HCEC 1CT (cell line): ENCODE measurements at regions not wholly inside any gene's neighbourhood (a gene's known extent, or its start where the extent isn't known, plus 50 kb on each side); places are given as distances from the start of the nearest gene placed in this dataset.
A peak's percentile ranks its signal among the peaks of the same experiment; 100 is the strongest.
"Not testable (repeated sequence)": the region's sequence is repeated elsewhere in the genome, so short reads cannot be mapped to it uniquely, and the experiment has no call there.

Experiments
- DNase-seq: peaks from one replicate; pipeline ENCODE4 v3.0.0-alpha.2; 2017

DNA sequence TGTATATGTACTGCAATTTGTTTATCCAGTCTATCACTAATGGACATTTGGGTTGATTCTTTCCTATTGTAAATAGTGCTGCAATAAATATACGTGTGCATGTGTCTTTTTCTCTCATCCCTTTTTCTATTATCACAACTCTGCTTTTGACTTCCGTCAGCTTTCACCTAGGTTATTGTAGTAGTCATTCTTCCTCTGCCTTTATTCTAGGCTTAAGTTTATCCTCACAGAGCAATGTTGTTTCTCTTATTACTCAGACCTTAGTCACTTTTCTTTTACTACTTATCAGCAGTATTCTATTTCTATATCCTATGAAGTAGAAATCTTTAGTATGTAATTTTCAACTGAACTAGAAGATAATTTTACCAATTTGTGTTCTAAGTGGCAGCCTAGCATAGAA lies 175.3 kb upstream of the SEMA3E start:
- peak; percentile 27 for DNase-seq

DNA sequence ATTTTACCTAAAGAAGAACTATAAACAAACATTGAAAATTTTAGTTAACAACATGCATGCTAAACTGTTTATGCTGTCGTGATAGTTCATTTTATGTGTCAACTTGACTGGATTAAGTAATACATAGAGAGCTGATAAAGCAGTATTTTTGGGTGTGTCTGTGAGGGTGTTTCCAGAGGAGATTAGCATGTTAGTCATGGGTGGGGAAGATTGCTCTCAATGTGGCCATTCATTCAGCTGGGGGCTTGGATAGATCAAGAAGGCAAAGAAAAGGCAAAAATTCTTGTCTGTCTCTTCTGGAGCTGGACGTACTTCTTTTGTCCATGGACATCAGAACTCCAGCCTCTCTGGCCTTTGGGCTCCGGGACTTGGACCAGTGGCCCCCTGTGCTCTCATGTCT lies 172.9 kb upstream of the SEMA3E start:
- no peak for DNase-seq

DNA sequence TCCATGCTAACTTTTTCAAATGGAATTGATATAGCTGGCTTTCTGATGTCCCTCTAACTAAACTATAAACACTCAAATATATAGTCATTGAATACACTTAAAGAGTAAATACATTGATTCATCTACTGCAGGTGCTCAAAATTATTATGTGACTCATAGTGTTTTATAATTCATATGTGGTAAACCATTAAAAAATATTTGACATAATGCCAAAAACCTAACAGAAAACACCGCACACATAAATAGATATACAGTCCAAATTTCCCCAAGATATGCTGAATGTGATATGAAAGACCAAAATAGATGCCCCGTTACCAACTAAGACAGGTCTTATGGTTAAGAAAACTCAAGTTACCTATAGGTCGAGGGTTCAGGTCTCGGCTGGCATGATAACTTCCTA lies 171.7 kb upstream of the SEMA3E start:
- no peak for DNase-seq

DNA sequence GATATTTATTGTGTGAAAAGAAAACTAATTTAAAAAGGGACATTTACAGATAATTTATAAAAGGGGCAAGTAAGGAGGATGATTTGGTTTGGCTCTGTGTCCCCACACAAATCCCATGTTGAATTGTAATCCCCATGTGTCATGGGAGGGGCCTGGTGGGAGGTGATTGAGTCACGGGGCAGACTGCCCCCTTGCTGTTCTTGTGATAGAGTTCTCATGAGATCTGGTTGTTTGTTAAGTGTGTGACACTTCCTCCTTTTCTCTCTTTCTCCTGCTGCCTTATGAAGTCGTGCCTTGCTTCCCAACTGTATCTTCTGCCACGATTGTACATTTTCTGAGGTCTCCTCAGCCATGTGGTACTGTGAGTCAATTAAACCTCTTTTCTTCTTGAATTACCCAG lies 171.0 kb upstream of the SEMA3E start:
- DNase-seq: no peak

DNA sequence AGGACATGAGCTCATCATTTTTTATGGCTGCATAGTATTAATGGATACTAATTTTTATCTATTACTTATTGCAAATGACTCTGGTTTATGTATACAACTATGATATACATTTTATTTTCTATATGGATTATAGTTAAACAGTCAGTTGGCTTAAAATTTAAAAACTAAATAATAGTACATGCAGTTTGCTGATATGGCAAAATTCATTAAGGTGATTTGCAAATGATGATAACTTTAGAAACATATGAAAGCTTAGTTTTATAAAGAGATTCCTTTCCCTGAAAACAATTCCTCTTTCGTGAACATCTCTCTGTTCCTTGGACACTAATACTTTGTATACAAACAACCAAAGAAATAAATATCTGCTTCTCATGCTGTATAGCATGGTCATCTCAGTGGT lies 165.5 kb upstream of the SEMA3E start:
- DNase-seq: no peak

DNA sequence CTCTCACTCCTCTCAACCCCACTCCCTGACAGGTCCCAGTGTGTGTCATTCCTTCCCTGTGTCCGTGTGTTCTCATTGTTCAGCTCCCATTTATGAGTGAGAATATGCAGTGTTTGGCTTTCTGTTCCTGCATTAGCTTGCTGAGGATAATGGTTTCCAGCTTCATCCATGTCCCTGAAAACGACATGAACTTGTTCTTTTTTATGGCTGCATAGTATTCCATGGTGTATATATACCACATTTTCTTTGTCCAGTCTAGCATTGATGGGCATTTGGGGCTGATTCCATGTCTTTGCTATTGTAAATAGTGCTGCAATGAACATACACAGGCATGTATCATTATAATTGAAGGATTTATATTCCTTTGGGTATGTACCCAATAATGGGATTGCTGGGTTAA lies 163.6 kb upstream of the SEMA3E start:
- DNase-seq: not testable (repeated sequence)

DNA sequence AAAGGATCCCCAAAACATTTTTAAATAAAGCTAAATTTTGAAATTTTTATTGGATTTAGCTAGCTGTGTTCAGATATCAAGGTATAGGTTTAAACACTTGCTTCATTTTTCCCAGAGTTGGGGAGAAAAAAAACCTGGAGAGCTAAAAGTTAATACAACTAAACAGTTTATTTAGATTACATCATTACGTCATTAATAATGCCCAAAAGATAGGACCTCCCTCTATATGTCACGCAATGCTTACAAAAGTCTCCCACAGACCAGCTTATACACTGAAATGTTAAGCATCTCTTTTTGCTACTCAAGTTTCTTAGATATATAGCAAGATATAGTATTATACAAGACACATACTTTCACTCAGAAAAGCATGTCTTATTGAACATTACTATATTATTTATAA lies 160.0 kb upstream of the SEMA3E start:
- DNase-seq: no peak

DNA sequence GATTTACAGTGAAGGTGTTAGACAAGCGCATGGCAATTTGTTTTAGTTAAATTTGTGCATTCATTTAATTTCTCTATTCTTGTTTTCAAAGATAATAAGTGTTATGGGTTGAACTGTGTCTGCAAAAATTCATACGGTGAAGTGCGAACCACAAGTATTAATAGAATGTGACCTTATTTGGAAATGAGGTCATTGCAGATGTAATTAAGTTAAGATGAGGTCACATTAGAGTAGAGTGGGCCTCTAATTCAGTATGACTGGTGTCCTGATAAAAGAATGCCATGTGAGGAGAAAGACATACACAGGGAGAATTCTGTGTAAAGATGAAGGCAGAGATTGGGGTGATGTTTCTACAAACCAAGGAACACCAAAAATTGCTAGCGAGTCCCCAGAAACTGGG lies 158.8 kb upstream of the SEMA3E start:
- DNase-seq: no peak

DNA sequence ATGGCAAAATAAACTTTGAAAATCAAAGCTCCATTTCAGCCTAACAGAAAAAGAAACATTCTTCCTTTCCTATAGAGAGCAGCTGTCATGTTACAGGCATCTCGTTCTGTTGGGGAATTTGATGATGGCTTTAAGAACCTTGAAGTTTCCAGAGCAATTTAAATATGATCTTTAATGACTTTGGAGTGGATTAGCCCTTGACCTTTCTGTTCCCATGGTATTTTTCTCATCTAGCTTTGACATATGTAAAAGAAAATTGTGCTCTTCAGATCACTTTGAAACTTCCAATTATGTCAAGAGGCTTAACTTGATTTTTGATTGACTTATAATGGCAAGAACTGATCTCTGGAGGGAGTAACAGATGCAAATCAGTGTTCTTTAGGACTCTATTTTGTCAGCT lies 157.6 kb upstream of the SEMA3E start:
- DNase-seq: no peak

DNA sequence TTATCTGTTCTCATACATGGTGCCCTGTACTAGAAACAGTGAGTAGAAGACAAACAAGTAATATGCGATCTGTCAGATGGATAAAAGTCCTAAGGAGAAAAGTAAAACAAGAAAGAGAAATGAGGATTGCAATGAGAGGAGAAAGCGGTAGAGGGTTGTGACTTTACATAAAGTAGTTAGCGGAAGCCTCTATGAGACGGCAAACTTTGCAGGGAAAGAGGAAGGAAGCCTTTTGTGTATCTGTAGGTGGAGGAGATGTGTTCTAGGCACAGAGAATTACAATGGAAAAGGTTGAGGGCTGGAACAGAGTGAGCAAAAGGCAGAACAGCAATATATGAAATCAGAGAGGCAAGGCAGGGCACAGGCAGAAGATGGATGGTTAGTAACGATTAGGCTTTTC lies 150.4 kb upstream of the SEMA3E start:
- DNase-seq: no peak

DNA sequence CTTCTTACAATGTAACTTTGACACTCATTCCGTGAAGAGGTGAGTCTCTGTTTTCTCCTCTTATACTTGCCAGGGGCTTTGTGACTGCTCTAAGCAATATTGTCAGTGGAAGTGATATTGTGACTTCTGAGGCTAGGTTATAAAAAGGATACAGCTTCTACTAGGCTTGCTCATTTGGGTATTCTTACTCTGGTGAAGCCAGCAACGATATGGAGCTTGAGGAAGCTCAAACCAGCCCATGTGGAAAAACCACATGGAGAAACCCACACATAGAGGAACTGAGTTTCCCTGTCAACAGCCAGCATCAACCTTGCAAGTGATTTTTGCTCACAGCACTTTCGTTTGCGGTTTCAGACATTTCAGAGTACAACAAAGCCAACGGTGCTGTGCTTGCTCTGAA lies 149.6 kb upstream of the SEMA3E start:
- DNase-seq: no peak

DNA sequence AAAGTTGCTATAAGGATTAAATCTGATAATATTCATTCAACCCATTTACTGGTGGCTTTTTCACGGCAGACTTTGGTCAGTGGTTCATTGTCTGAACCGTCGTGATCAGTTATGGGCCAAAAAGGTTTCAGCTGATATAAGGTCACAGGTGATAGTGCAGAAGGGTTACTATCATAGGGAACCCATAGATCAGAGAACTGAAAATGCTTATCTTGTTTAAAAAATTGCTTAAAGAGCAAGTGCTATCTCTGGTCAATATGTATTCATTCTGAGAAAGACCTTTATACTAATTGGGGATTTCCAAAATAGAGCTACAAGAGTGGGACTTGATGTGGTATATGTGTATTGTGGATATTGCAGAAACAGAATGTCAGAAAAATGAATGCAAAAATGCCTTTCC lies 147.8 kb upstream of the SEMA3E start:
- no peak for DNase-seq

DNA sequence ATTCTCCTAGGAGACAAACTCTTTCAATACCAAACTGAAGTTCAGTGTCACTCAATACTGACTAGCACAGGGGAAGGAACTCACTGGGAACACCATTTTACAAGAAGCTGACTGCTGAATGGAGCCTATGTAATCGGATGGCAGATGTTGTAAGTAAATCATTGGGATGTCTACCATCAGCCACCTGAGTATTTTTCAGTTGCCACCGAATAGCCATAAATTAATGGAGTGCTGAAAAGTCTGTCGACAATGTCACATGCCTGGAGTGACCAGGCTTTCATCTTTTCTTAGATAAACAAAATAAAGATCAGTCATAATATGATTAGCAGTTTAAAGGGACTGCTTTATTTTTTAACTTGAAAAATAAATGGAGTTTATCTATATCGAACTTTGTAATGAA lies 145.9 kb upstream of the SEMA3E start:
- no peak for DNase-seq

DNA sequence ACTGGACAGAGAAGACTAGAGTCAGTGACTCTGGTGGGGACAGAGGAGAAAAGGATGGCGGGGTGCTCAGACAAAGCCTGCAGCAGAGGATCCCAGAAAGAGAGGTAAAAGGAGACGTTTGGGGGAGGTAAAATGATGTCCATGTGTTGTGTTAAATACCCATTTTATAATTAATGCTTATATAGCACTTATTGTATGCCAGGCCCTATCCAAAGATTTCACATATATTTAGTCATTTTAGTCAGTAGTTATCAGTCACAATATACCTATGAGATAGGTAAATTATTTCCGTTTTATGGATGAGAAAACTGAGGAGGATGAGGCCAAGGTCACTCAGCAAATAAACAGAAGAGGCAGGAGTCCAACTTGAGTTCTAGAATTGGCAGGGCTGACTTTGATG lies 144.6 kb upstream of the SEMA3E start:
- no peak for DNase-seq

DNA sequence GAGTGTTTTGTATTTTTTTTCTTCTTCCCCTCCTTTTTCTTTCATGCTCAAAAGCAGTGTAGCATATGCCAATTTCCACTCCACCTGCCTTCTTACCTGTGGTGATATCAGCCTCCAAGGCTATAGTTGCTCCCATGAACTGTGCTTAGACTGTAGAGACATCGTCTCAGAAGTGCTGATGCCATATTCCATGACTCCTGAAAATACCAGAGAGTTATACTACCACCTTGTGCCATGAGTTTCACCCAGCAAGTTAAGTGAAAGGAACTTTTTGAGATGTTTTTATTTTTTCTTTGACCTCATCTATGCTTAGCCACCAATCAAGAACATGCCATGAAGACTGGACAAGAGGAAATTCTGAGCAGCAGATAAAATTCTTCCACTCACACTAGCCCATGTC lies 142.8 kb upstream of the SEMA3E start:
- DNase-seq: no peak

DNA sequence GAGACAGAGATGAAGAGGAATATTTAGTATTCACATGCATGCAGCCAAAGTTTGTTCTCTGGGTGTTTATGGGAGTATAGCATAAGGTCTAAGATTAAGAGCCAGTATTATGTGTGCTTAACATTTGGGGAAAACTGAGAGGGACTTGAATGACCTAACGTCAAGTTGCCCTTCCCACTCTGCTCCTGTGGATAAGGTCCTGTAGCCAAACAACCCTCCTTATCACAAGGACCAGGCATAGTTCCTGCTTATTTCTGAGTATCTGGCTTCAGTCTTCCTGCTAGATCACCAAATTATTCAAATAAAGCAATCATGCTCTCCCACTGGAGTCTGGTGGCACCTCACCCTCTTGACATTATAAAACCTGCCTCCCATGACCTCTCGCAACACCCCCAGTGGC lies 137.9 kb upstream of the SEMA3E start:
- DNase-seq: no peak

DNA sequence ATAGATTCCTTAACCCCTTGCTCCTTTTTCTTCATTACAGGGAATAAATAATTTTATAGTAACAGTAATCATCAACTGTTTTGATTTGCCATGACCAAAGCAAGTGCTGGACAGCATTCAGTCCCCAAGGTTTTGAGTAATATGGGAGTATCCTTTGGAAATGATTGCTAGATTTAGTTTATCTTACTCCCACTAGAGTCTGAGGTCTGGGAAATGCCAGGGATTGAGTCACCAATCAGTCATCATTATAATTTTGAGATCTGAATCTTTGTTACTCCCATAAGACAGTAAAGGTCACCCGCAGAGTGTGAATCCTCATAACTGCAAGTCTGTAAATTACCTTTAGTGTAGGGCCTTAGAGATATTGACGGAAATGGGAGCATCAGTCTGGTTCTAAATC lies 133.7 kb upstream of the SEMA3E start:
- DNase-seq: peak; percentile 34

DNA sequence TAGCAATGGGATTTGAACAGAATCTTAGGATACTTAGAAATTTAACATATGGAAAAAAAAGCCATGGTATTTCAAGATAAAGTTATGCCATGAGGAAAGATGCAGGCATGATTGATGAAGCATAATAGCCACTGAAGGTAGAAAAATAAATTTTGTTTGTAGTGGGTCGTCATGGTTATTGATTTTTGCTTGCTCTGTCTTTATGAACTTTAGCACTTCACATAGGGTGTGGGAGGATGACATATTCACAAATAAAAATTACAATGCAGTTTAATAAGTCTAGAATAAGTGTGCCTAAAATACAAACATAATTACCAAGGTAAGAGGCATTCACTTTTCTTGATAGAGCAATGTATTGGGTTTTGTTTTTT lies 129.1 kb upstream of the SEMA3E start:
- DNase-seq: no peak

DNA sequence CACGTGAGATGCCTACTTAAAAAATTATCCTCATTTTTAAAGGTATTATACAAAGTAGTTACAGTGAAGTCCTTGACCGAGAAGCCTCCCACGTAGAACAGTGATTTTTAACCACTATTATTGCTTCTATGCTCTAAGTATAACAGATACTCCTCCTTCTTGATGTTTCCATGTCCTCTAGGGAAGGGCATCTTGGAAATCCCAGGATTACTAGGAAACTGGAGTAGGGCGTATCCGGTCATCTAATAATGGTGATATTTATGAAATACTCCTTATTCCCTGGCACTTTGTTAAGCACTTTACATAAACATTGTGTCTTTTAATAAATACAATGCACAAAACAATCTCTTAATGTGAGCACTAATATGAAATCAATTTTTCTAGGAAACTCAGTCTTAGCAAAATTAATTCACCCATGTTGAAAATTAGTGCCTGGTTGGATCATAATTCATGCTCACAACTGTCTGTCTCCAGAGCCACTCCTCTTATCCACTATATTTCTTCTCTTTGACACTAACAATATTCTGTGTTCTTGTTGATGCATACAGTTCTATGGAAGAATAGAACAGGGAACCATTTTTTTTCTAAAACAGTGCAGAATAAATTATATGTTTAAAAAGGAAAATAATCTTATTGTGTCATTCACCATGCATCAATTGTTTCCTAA lies 128.6 kb upstream of the SEMA3E start:
- DNase-seq: no peak

DNA sequence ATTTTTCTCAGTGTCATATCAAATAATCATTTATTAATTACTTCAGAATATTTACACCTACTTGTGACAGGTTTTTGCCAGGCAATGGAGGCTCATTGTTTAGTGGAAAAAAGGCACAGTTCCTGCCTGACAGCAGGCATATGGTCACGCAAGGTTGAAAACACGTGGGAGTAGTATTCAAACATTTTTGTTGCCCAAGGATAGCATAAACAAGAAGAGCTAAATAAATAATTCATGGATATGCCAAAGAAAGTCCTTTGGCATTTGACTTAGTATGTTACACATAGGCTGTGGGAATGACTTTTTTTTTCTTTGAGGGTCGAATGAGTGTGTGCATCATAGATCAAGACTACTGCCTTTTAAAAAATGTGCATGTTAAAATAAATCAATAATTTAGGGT lies 120.5 kb upstream of the SEMA3E start:
- no peak for DNase-seq

DNA sequence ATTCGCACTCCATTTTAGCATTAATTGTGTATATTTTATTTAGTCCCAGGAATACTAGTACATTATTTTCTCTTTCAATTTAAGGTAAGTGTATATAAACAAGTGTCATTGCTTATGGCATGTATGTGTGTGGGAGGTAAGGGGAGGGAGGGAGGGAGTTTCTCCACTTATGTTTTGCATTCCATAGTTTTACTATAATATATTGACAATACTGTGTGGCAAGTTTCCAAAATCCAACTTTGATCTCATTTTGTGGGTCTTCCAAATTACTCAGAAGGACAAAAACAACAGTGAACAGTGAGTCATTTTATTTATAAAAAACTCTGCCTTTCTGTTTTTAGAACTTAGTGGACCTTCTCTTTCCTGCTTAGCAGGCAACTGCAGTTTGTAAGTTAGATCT lies 102.3 kb upstream of the SEMA3E start:
- DNase-seq: peak; percentile 18

DNA sequence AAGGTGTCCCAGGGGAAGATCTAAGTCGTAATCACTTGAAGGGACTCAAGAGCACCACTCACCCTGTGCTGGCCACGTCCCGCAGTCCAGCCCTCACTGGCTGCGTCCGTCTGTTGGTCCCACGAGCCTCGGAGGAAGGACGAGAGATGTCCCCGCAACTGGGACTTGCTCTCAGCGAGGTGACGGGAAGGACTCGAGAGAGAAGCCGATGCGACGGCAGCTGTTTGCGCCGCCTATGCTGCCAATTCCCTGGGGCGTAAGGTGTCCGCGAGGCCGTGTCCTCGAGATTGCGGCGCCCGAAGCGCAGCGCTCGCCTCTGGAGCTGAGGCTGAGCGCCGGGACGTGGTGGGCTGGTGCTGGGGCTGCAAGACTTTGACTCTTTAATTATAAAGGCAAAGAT lies 100.6 kb upstream of the SEMA3E start:
- no peak for DNase-seq

DNA sequence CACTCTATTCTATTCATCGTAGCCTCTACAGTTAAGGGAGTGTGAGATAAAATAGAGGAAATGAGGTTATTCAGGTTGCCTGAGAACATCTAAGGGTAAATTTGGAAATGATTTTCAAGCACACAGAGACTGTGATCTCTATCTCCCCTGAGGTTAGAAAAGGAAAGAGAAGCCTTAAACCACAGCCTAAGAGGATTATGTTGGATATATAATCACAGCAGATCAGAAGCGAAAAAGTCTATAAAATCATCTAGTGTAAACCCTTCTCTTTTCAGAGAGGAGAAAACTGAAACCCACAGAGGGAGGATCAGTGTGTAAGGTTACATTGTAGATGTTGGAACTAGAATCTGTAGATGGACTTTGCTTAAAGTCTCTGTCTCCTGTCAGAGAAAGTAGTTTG lies 90.6 kb upstream of the SEMA3E start:
- no peak for DNase-seq

DNA sequence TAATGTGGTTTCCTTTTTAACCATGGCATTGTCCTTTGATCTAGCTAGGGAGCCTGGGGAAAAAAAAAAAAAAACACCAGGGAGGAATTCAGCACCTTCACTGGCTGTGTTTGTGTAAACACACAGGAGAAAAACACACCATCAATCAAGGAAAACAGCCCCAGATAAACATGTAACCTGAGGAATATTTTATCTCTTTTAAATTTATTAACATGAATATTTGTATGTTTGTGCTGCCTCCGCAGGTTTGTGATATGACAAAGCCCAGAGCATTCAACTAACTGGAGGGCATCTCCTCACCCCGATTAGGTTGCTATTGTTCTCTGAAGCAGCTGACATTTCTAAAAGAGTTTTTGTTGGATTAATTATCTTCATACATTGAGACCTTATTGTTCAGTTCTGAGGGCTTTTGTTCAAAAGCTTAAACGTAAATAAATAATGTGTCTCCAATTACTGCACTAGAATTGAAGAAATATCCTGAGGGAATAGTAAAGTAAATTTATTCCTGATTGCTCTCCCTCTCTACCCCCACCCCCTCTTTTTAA lies 89.4 kb upstream of the SEMA3E start:
- no peak for DNase-seq

DNA sequence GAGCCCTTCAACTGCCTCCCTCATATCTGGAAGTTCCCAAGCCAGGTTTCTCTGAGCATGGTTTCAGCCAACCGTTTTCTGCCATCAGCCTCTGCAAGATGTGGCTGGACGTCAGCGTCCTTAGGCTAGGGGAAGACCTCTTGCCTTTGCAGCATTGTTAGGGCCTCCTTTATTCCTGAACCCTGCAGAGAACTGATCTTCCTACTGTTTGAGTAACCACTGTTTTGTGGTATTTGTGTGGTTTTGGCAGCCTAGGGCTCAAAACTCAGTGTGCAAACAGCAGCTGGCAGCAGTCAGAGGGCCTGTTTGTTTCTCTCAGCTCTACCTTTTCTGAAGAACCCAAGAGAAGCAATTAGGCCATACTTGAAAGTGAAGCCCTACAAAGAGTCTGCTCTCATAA lies 83.4 kb upstream of the SEMA3E start:
- DNase-seq: no peak

DNA sequence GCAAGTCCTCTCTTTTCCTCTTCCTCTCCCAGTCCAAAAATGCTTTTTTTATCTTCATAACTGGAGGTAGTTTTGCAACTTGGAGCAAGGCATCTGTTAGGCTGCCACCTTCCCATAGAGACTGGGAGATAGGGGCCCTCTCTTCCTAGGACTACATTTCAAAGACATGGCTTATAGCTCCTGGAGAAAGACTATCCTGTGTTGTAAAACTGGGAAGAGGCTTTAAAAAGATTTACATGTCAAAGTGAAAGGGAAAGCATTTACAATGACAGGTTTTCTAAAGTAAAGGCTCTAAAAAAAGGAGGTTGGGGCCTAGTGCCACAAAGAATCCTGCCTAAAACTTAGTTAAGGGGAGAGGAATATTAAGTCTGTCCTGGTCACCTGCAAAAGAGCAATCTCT lies 82.2 kb upstream of the SEMA3E start:
- no peak for DNase-seq
